ENCODE measurements at regions not wholly inside any gene's neighbourhood (a gene's known extent, or its start where the extent isn't known, plus 50 kb on each side); places are given as distances from the start of the nearest gene placed in this dataset.

DNA sequence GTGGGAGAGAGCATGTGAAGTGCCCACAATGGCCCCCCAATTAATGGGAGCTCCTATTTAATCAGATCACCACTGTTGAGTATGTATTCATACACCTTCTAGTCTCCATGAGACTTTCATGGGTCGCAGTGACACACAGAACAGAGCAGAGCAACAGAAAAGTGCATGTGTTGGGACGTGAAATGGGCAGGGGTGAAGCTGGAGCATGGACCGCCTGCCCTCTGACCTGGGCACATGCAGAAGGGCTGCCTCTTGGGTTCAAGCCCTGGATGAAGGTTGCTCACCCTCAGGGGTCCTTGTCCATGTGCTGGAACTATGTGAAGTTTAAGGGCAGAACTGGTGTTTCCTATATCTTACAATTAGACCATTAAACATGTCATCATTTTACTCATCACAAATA, 106.0 kb upstream of the PHACTR3 start:
- TF ChIP-seq POLR2AphosphoS5 (IDR thresholded peaks at IDR 0.05; ENCODE audit: insufficient read depth, low read depth, low read length) = no peak
- no peak for TF ChIP-seq POLR2A (IDR thresholded peaks at IDR 0.05; ENCODE audit: low read depth, low read length)
- TF ChIP-seq, protein P1, sequence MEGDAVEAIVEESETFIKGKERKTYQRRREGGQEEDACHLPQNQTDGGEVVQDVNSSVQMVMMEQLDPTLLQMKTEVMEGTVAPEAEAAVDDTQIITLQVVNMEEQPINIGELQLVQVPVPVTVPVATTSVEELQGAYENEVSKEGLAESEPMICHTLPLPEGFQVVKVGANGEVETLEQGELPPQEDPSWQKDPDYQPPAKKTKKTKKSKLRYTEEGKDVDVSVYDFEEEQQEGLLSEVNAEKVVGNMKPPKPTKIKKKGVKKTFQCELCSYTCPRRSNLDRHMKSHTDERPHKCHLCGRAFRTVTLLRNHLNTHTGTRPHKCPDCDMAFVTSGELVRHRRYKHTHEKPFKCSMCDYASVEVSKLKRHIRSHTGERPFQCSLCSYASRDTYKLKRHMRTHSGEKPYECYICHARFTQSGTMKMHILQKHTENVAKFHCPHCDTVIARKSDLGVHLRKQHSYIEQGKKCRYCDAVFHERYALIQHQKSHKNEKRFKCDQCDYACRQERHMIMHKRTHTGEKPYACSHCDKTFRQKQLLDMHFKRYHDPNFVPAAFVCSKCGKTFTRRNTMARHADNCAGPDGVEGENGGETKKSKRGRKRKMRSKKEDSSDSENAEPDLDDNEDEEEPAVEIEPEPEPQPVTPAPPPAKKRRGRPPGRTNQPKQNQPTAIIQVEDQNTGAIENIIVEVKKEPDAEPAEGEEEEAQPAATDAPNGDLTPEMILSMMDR (IDR thresholded peaks at IDR 0.05; ENCODE audit: extremely low read depth in 1 of 2, insufficient read depth in 1 of 2, low read depth in 1 of 2, low read length in 2 of 2) = no peak
- TF ChIP-seq EZH2 (IDR thresholded peaks at IDR 0.05; ENCODE audit: borderline replicate concordance, low read depth, low read length, severe bottlenecking) = no peak
- TF ChIP-seq, protein P2, sequence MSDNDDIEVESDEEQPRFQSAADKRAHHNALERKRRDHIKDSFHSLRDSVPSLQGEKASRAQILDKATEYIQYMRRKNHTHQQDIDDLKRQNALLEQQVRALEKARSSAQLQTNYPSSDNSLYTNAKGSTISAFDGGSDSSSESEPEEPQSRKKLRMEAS (IDR thresholded peaks at IDR 0.05; ENCODE audit: insufficient read depth, insufficient read length) = no peak

All from endothelial cell of umbilical vein (primary cell).